NCI-H446 treated with DMSO at 0.1 percent for 48 hours (cell line): ENCODE measurements at regions not wholly inside any gene's neighbourhood (a gene's known extent, or its start where the extent isn't known, plus 50 kb on each side); places are given as distances from the start of the nearest gene placed in this dataset.
"Not testable (repeated sequence)": the region's sequence is repeated elsewhere in the genome, so short reads cannot be mapped to it uniquely, and the experiment has no call there.

Source experiments
- DNase-seq: peaks from one replicate; lab custom pipeline; 2025; lab: John Stamatoyannopoulos, UW

GRCh38 chr2:167749016-167749415 lies 498.4 kb downstream of the STK39 start:
- no peak for DNase-seq

GRCh38 chr2:167748536-167748935 lies 498.9 kb downstream of the STK39 start:
- DNase-seq: no peak

- no peak for DNase-seq
Measured at GRCh38 chr2:167745667-167746066, 501.7 kb downstream of the STK39 start.

GRCh38 chr2:167739921-167740320 lies 507.5 kb downstream of the STK39 start:
- not testable (repeated sequence) for DNase-seq

- DNase-seq: no peak
Measured at GRCh38 chr2:167733747-167734146, 513.6 kb downstream of the STK39 start.

- no peak for DNase-seq
Measured at GRCh38 chr2:167732326-167732725, 515.1 kb downstream of the STK39 start.

GRCh38 chr2:167729911-167730310 lies 517.5 kb downstream of the STK39 start:
- no peak for DNase-seq

GRCh38 chr2:167726788-167727187 lies 520.6 kb downstream of the STK39 start:
- no peak for DNase-seq

GRCh38 chr2:167721593-167721992 lies 525.8 kb downstream of the STK39 start:
- DNase-seq: no peak

GRCh38 chr2:167719410-167719809 lies 528.0 kb downstream of the STK39 start:
- DNase-seq: no peak

- no peak for DNase-seq
Measured at GRCh38 chr2:167718560-167718959, 528.8 kb downstream of the STK39 start.

- no peak for DNase-seq
Measured at GRCh38 chr2:167715932-167716331, 531.5 kb downstream of the STK39 start.

GRCh38 chr2:167715498-167715897 lies 531.9 kb downstream of the STK39 start:
- DNase-seq: not testable (repeated sequence)

- no peak for DNase-seq
Measured at GRCh38 chr2:167712275-167712674, 535.1 kb downstream of the STK39 start.

- DNase-seq: no peak
Measured at GRCh38 chr2:167708998-167709397, 538.4 kb downstream of the STK39 start.

GRCh38 chr2:167706800-167707199 lies 540.6 kb downstream of the STK39 start:
- no peak for DNase-seq

- DNase-seq: no peak
Measured at GRCh38 chr2:167703441-167703840, 544.0 kb downstream of the STK39 start.

- no peak for DNase-seq
Measured at GRCh38 chr2:167702227-167702626, 545.2 kb downstream of the STK39 start.

GRCh38 chr2:167701651-167702050 lies 545.7 kb downstream of the STK39 start:
- DNase-seq: no peak

GRCh38 chr2:167697948-167698347 lies 549.4 kb downstream of the STK39 start:
- no peak for DNase-seq

GRCh38 chr2:167697194-167697593 lies 550.2 kb downstream of the STK39 start:
- no peak for DNase-seq

GRCh38 chr2:167692936-167693335 lies 554.5 kb downstream of the STK39 start:
- DNase-seq: no peak

GRCh38 chr2:167692191-167692590 lies 555.2 kb downstream of the STK39 start:
- DNase-seq: no peak

- no peak for DNase-seq
Measured at GRCh38 chr2:167689444-167689843, 558.0 kb downstream of the STK39 start.

GRCh38 chr2:167686691-167687090 lies 560.7 kb downstream of the STK39 start:
- no peak for DNase-seq
